Neuron (in vitro differentiated cells): ENCODE measurements at regions not wholly inside any gene's neighbourhood (a gene's known extent, or its start where the extent isn't known, plus 50 kb on each side); places are given as distances from the start of the nearest gene placed in this dataset.
"Not testable (repeated sequence)": the region's sequence is repeated elsewhere in the genome, so short reads cannot be mapped to it uniquely, and the experiment has no call there.

Experiments used
- H2AFZ ChIP-seq: one replicate; pipeline ENCODE4 v1.6.1; 2013; ENCODE audit warnings: low read depth, mild to moderate bottlenecking, inconsistent platforms, low read length, moderate library complexity
- H3K27me3 ChIP-seq: one replicate; pipeline ENCODE4 v1.6.1; 2013; ENCODE audit warnings: low read length; ENCODE audit not compliant: insufficient read depth
- H3K36me3 ChIP-seq: one replicate; pipeline ENCODE4 v1.6.1; 2013; ENCODE audit warnings: low read length; ENCODE audit not compliant: insufficient read depth
- H3K4me1 ChIP-seq: one replicate; pipeline ENCODE4 v1.6.1; 2013; ENCODE audit warnings: low read length; ENCODE audit not compliant: insufficient read depth
- H3K4me3 ChIP-seq: 2 replicates; pipeline ENCODE4 v1.5.1; 2013; ENCODE audit warnings: mild to moderate bottlenecking, low read length, moderate library complexity
- H3K9me3 ChIP-seq: one replicate; pipeline ENCODE4 v1.6.1; 2013; ENCODE audit warnings: low read length

GRCh38 chr2:106284255-106284654 is 90.2 kb upstream of the UXS1 start:
- Histone ChIP-seq H3K4me1 (peaks cover 58% of the 10 kb centered on the region), H3K9me3 (no peaks in the 10 kb centered on the region), H2AFZ (no peak overlapping the region), H3K4me3 (no peak overlapping the region), H3K36me3 (no peaks in the 10 kb centered on the region), H3K27me3 (no peaks in the 10 kb centered on the region)

DNA sequence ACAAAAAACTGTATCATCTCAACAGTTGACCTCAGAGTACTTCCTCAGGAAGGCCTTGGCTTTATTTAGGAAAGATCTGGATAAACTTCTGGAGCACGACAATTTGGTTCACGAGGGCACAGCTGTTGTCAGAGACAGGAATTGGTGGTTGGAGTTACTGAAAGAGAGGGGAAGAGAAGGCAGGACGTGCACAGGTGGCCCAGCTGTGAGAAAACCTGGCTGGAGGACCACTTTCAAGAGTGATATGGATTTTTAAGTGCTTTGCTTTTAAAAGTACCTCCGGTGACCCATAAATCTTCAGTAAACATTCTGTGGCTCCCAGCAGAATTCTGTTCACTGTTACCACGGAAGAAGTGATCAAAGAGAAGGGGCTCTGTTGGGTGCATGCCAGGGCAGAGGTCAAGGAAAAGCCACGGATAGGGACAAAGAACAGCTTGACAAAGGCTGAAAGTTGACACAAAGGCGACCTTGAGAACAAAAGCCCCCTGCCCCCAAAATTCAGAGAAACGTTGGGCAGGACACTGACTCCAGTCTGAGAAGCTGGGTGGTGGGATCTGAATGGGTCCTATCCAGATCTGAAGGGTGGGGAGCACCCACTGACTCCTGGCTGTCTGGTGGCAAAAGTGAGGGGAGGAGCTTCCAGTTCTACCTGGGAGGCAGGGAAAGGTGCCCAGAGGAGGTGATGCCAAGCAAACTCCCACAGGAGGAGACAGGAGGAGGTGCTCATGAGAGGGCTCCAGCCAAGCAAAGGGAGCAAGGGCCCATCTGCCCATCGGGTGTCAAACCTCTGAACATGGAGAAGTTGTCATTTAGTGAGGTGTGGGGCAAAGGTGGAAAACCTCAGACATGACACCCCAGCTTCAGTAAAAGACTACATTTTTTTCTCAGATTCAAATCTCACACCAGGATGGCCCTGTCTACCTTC is 89.4 kb upstream of the UXS1 start:
- not testable (repeated sequence) for H3K27me3 ChIP-seq, H3K36me3 ChIP-seq, H2AFZ ChIP-seq, H3K9me3 ChIP-seq, H3K4me3 ChIP-seq
- H3K4me1 ChIP-seq, result peaks cover 58% of the 10 kb centered on the region

- Histone ChIP-seq H3K9me3 (no peaks in the 10 kb centered on the region), H2AFZ (no peak overlapping the region), H3K36me3 (no peaks in the 10 kb centered on the region), H3K4me3 (no peak overlapping the region), H3K4me1 (peaks cover 58% of the 10 kb centered on the region), H3K27me3 (no peaks in the 10 kb centered on the region)
Observed at GRCh38 chr2:106282462-106283170, 88.5 kb upstream of the UXS1 start.

DNA sequence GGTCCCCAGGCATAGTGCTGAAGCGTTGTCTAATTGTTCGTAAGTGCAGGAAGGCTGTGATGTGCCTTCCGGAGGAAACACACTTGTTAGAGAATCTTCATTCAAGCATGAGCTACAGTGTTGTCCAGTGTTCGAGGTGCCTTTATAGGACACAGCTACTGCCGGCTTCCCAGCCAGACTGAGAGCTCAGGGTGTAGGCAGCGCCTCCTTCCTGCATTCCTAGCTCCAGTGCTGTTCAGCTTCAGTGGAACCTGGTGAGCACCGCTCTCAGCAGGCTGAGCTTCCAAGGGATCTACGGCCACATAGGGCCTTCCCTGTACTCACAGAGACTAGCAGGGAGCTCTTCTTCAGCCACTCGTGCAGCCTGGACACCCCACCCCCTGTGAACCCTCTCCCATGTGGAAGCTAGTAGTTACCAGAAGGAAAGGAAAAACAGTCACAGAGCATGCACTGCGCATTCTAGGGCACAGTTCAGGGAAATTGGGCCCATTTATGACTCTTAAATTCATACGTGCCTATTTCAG is 87.9 kb upstream of the UXS1 start:
- H3K36me3 ChIP-seq, H3K27me3 ChIP-seq, H3K9me3 ChIP-seq, H2AFZ ChIP-seq, H3K4me3 ChIP-seq: not testable (repeated sequence)
- H3K4me1 ChIP-seq, result peaks cover 58% of the 10 kb centered on the region

GRCh38 chr2:106280722-106281446 is 86.8 kb upstream of the UXS1 start:
- no peaks in the 10 kb centered on the region for H3K27me3 ChIP-seq
- peaks cover 58% of the 10 kb centered on the region for H3K4me1 ChIP-seq
- no peaks in the 10 kb centered on the region for H3K36me3 ChIP-seq
- H3K9me3 ChIP-seq, result no peaks in the 10 kb centered on the region
- no peak overlapping the region for H2AFZ ChIP-seq
- H3K4me3 ChIP-seq, result no peak overlapping the region

DNA sequence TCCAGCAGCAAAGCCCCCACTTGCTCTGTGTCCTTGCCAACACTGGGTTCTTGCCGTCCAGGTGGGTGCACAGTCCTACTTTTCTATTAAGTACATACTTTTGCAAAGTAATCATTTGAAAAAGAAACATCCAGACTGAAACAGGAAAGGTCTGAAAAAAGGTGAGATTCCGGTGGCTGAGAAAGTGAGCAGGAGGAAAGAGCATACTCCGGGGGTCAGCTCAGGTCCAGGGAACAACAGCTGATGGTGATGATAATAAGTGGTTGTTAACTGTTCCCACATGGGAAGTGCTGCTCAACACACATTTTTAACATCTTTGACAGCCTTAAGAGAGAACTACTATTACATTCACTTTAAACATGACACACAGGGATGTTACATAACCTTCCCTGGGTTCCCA is 86.1 kb upstream of the UXS1 start:
- Histone ChIP-seq H3K9me3 (no peaks in the 10 kb centered on the region), H3K4me3 (no peak overlapping the region), H3K4me1 (peaks cover 54% of the 10 kb centered on the region), H3K36me3 (no peaks in the 10 kb centered on the region), H2AFZ (no peak overlapping the region), H3K27me3 (no peaks in the 10 kb centered on the region)

DNA sequence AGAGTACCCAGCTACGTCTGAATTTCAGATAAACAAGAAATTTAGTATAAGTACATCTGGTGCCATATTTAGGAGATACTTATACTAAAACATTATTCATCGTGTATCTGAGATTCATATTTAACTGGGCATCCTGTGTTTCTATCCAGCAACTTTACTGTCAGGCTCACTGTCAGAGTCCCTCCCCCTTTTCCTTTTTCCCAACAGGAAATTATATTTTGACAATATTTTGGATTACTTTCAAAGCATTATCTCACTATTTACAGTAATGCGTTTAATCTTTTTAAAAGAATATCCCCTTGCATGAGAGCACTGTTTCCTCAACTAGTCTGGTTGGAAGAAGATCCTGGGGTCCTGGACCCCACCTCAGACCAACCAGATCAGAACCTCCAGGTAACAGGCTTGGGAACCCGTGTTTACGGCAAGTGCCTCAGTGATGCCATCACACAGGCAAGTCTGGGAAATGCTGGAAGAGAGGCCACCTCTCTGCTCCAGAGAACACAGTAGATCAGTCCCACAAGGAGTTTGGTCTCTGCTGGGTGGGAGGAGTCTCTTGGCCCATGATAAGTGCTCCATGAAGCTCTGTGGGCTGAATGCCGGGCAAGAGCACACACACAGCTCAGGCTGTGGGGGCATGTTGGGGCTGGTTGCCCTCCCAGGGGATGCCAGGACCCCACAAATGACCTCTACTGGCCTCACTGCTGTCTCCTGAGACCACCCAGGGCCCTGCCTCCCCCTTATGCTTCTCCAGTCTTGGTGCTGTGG is 84.2 kb upstream of the UXS1 start:
- Histone ChIP-seq H3K36me3 (no peaks in the 10 kb centered on the region), H3K4me1 (peaks cover 36% of the 10 kb centered on the region), H3K9me3 (no peaks in the 10 kb centered on the region), H3K4me3 (no peak overlapping the region), H2AFZ (no peak overlapping the region), H3K27me3 (no peaks in the 10 kb centered on the region)

GRCh38 chr2:106277426-106277825 is 83.3 kb upstream of the UXS1 start:
- Histone ChIP-seq H3K36me3 (no peaks in the 10 kb centered on the region), H3K9me3 (no peaks in the 10 kb centered on the region), H3K4me1 (peaks cover 28% of the 10 kb centered on the region), H3K27me3 (no peaks in the 10 kb centered on the region), H3K4me3 (no peak overlapping the region), H2AFZ (no peak overlapping the region)

GRCh38 chr2:106275971-106276370 is 81.9 kb upstream of the UXS1 start:
- Histone ChIP-seq H3K9me3 (peaks cover 3% of the 10 kb centered on the region), H3K36me3 (no peaks in the 10 kb centered on the region), H2AFZ (no peak overlapping the region), H3K27me3 (no peaks in the 10 kb centered on the region), H3K4me3 (no peak overlapping the region), H3K4me1 (peaks cover 19% of the 10 kb centered on the region)

GRCh38 chr2:106274668-106275067 is 80.6 kb upstream of the UXS1 start:
- H3K27me3 ChIP-seq, result no peaks in the 10 kb centered on the region
- H3K9me3 ChIP-seq, result peaks cover 5% of the 10 kb centered on the region
- no peak overlapping the region for H3K4me3 ChIP-seq
- H2AFZ ChIP-seq, result no peak overlapping the region
- no peaks in the 10 kb centered on the region for H3K36me3 ChIP-seq
- peaks cover 6% of the 10 kb centered on the region for H3K4me1 ChIP-seq

GRCh38 chr2:106272216-106272807 is 78.2 kb upstream of the UXS1 start:
- no peak overlapping the region for H3K4me3 ChIP-seq
- peaks cover 4% of the 10 kb centered on the region for H3K4me1 ChIP-seq
- H3K36me3 ChIP-seq, result no peaks in the 10 kb centered on the region
- H3K27me3 ChIP-seq, result no peaks in the 10 kb centered on the region
- H2AFZ ChIP-seq, result no peak overlapping the region
- peaks cover 5% of the 10 kb centered on the region for H3K9me3 ChIP-seq

GRCh38 chr2:106270471-106270891 is 76.4 kb upstream of the UXS1 start:
- Histone ChIP-seq H3K4me3 (no peak overlapping the region), H3K36me3 (no peaks in the 10 kb centered on the region), H3K9me3 (peaks cover 5% of the 10 kb centered on the region), H3K4me1 (peaks cover 4% of the 10 kb centered on the region), H2AFZ (no peak overlapping the region), H3K27me3 (no peaks in the 10 kb centered on the region)
